NCI-H1436 (cell line): ENCODE measurements at regions not wholly inside any gene's neighbourhood (a gene's known extent, or its start where the extent isn't known, plus 50 kb on each side); places are given as distances from the start of the nearest gene placed in this dataset.
"Not testable (repeated sequence)": the region's sequence is repeated elsewhere in the genome, so short reads cannot be mapped to it uniquely, and the experiment has no call there.

ENCODE experiments used
- DNase-seq: peaks from one replicate; lab custom pipeline; 2025; lab: John Stamatoyannopoulos, UW

DNA sequence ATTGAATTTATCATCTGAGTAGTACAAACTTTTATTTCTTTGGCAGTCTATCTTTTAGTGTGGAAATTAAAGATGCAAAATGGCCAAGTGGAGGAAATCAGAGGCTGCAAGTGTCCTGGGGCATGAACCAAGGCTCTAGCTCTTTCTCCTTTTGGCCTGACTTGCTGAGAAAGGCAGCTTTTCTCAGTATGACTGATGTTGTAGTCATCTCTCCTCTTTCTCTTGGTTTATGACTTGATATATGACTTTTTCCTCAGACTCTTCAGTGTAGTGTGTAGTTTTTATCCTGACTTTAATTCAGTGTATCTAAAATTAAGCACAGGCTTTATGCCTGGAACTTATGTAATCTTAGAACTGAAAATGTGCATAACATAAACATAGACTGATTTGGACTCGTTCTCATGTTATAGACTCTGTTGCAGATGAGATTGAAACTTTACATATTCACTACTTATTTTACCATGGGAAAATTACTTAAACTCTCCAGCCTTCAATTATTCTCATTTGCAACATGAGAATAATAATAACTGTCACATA is 65.7 kb downstream of the SLITRK5 start:
- no peak for DNase-seq

- DNase-seq: no peak
Measured at GRCh38 chr13:87754097-87754496, 82.9 kb downstream of the SLITRK5 start.

- DNase-seq: no peak
Measured at GRCh38 chr13:87769445-87769844, 98.3 kb downstream of the SLITRK5 start.

DNA sequence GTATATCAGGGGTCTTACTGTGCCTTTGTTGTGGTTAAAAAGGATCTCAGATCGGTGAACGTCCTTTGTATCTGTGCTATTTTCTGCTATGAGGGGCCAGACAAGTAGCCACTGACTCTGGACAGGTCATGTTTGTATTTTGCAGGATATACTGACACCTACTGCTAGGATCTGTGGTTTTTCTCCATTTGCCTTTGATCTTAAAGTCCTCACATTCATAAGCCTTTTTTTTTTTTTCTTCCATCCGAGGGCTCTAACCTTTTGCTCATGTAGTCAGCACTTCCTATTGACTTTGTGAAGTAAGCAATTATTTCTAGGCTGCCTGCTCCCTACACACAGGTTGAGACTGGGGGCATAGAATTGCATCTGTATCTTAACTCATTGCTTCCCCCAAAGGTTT is 106.2 kb downstream of the SLITRK5 start:
- DNase-seq: no peak

DNA sequence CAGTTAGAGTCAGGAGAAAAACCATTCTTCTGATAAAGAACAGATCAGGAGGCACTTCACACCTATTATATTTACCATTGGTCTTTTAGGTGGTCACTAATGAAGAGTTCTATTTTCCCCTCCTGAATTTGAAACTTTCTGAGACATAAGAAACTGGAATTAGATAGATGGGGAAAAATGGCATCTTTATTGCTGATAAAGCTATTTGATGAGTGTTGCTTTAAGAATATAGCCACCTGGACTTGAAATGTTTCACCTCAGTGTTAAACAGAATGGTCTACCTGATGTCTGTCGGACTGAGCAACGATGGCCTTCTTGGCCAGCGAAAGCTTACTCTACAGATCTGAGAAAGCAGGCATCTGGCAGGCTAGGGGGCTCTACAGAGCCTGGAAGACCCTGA is 107.0 kb downstream of the SLITRK5 start:
- DNase-seq: no peak

DNA sequence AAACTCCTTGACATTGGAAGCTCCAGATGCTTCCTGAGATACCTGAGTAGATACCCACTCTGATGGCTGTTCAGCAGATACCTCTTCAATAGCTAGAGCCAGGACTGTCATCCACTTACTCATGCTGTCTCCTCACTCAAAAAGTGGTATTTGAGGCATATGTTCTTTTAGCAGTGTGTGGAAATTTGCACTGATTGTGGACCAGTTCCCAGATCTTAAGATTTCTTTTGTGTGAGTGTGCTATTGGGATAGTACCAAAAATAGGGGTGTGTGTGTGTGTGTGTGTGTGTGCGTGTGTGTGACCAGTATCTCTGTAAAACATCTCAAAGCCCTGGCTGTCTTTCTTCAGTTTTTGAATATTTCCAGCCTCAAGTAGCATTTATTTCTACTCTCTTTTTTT is 108.3 kb downstream of the SLITRK5 start:
- no peak for DNase-seq

DNA sequence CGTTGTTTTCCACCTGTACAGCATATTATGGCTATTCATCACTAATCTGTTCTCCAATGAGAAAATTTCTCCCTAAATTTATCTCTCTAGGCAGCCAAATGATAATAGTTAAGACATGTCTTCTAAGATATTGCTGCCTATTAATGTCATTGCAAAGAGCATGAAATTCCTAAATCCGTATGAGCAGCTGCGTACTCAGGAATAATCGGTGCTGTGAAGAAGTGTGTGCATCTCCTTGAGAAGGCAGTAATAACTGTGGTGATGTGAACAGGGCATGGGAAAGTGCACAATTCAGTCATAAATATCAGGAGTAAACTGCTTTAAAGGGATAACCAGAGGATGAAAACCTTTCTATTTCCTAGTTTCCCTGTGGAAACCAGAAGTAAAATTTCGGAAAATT is 112.2 kb downstream of the SLITRK5 start:
- DNase-seq: no peak

- no peak for DNase-seq
Measured at GRCh38 chr13:87788363-87788762, 117.2 kb downstream of the SLITRK5 start.

DNA sequence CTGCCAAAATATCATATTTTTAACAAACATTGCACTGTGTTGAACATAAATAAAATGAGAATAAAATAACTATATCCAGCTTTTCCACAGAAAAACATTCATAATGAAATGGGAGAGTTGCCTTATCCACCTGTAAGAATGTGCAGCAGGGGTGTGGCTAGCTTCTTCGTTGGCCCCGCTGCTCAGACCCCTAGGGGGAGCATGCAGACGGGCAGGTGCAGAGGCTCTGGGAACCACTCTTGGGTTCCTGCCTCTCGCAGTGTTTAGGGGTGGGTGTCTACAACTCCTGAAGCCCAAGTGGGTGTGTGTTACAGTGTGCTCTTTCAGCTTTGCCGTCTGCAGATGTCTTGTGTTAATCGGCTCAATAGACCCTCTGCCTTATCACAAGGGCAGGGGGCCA is 121.7 kb downstream of the SLITRK5 start:
- no peak for DNase-seq

GRCh38 chr13:87798536-87798935 is 127.4 kb downstream of the SLITRK5 start:
- DNase-seq: no peak

DNA sequence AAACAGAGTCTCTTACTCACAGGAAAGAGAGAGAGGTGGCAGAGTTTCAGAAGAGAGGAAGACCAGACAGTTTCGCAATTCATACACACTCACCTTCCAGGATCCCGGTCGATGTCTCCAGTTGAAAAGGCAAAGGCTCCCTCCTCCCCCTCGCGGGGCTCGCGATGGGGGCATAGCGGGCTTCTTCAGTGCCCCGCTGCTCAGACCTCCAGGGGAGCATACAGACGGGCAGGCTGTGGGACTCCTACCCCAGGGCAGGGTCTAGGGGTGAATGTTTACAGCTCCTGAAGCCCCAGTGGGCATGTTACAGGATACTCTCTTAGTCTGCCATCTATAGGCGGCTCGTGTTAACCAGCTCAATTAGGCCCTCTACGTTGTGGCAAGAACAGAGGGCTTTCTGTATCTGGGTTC is 139.2 kb downstream of the SLITRK5 start:
- no peak for DNase-seq

DNA sequence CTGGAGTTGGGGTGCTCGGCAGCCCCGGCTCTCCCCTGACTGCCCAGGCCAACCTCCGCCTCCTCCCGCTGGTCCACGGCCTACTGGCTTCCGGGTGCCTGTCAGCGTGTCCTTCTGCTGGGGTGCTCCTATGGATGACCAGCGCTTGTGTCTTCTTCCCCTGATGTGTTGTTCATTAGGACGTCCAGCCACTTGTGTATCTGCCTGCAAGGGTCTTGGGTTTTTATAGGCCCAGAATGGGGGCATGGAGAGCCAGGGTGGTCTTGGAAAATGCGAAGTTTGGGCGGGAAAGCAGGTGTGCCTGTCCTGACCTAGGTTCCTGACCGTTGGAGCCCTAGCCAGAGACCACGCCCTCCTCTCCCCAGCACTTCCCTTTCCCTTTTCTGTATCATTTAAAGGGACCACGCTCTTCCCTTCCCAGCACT is 139.8 kb downstream of the SLITRK5 start:
- DNase-seq: no peak

DNA sequence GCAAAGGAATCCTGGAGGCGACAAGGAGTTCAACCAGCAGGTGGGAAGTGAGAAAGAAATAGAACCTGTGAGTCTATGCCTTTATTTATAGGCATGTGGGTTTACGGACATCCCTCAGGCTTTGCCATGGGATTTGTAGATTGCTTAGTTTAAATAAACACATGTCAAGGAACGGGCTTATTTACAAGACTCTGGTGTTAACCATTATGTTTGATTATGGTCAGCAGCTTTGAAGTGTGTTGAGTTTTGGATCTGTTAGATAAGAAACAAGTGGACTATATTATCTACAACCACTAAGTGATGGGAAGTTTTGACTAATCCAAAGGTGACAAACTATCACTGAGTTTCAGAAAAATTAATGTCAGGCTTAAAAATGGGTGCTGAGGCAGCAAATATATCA is 143.2 kb downstream of the SLITRK5 start:
- no peak for DNase-seq

- DNase-seq: no peak
Measured at GRCh38 chr13:87820241-87820640, 149.1 kb downstream of the SLITRK5 start.

DNA sequence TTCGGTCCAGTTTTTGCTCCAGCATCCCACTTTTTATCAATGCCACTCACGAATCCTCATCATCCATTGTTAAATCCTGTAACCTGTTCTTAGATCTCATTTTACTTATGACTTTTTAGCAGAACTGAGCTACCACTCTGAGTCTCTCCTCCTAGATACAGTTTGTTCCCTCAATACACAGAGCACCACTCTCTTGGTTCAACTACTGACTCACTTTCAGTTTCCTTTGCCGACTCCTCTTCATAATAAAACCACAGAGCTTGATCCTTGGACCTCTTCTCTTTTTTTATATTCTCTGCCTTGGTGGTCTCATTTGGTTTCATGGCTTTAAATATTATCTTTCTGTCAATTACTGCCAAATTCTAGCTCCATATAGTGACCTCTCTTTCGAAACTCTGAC is 150.3 kb downstream of the SLITRK5 start:
- DNase-seq: no peak

DNA sequence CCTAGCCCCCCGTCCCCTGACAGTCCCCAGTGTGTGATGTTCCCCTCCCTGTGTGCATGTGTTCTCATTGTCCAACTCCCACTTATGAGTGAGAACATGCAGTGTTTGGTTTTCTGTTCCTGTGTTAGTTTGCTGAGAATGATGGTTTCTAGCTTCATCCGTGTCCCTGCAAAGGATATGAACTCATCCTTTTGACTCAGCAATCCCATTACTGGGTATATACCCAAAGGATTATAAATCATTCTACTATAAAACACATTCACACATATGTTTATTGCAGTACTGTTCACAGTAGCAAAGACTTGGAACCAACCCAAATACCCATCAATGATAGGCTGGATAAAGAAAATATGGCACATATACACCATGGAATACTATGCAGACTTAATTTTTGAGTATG is 155.1 kb downstream of the SLITRK5 start:
- not testable (repeated sequence) for DNase-seq

DNA sequence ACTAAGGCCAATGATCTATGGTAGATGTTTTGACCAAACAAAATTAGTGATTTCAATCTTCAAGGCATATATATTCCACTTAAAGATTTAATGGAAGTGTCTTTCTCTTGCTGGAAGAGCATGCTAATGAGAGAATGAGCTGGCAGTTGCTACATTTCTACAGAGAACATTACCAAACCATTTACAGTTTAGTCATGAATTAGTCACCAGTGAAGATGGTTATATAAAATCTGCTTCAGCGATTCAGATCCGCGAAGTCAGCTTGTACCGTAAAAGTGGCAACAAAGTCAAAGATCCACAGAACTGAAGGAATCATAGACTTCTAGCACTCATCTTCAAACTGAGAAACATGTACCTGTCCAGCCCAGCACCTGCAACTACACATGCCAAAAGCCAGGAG is 156.3 kb downstream of the SLITRK5 start:
- no peak for DNase-seq

GRCh38 chr13:87837522-87837921 is 166.4 kb downstream of the SLITRK5 start:
- no peak for DNase-seq

DNA sequence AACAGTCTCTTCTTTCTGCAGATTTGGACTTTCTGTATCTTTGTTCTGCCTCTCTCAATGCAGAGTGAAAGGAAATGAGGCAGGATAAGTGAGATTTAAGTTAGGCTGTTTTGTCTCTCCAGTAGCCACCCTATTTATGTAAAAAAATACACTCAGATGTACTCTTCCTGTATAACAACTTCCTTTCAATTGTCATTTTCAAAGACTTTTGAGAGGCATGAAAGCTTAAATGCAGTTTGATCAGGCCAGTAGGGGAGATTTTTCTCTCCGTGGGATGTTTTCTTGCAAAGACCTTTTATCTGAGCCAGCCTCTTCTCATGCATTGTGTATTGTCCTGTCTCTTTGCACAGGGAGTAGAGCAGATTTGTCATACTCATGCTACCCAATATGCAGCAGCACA is 166.8 kb downstream of the SLITRK5 start:
- DNase-seq: no peak

GRCh38 chr13:87851410-87851809 is 180.2 kb downstream of the SLITRK5 start:
- DNase-seq: no peak

DNA sequence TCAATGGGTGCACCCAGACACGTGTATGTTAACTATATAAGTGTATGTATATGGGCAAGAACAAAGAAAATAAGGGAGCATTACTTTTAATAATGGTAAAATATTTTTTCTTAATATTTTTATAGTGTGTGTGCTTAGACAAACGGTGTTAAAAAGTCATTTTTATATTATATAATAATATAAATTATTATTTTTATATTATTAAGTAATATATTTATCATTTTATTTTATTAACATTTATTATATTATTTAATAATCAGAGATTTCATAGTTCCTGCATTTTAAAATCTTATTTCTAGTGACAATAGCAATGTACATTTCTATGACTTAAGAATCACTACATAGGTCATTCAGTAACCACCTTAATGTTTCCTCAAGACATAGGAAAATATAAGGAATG is 184.4 kb downstream of the SLITRK5 start:
- DNase-seq: no peak

GRCh38 chr13:87859261-87859660 is 188.1 kb downstream of the SLITRK5 start:
- DNase-seq: no peak

- no peak for DNase-seq
Measured at GRCh38 chr13:87867426-87867825, 196.3 kb downstream of the SLITRK5 start.

- DNase-seq: no peak
Measured at GRCh38 chr13:87868731-87869130, 197.6 kb downstream of the SLITRK5 start.

DNA sequence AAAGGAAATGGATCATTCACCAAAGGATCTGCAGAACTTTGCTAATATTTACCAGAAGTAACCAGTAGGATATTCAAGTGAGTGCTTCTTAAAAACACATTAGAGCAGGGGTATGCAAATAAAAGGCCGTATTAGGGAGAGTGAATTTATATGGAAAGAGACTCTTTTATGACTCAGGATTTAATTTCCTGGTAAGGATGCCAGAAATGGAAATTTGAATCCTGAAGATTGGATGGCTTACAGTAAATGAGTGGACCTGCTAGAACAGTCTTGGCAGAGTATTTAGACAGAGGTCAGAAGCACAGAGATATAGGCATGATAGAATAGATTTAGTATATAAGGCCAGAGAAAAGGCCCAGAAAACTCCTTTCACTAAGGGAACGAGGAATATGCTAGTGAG is 201.6 kb downstream of the SLITRK5 start:
- DNase-seq: no peak
